Astrocyte of the cerebellum (primary cell): ENCODE measurements at regions not wholly inside any gene's neighbourhood (a gene's known extent, or its start where the extent isn't known, plus 50 kb on each side); places are given as distances from the start of the nearest gene placed in this dataset.
"Not testable (repeated sequence)": the region's sequence is repeated elsewhere in the genome, so short reads cannot be mapped to it uniquely, and the experiment has no call there.

Experiments
- DNase-seq: peaks from one replicate; pipeline ENCODE4 v3.0.0-alpha.2; 2011; ENCODE audit warnings: low read depth
- H3K4me3 ChIP-seq: 2 replicates; pipeline ENCODE4 v1.5.1; 2011; ENCODE audit warnings: mild to moderate bottlenecking, low read depth, low read length, moderate library complexity
- CTCF ChIP-seq: IDR thresholded peaks from 2 replicates; pipeline ENCODE4 v1.5.1; 2012; ENCODE audit warnings: low read length, low read depth, moderate library complexity, mild to moderate bottlenecking; ENCODE audit errors: missing control alignments
- in situ Hi-C: cut with HindIII; loops from 2 replicates; pipeline ENCODE4 v1.10.0; 2017; ENCODE audit warnings: low sequenced_read_pairs

GRCh38 chr2:192437653-192438052 lies 242.9 kb upstream of the TMEFF2 start:
- in situ Hi-C loops: no loop called here
- no peak for DNase-seq
- H3K4me3 ChIP-seq: no peak overlapping the region
- TF ChIP-seq CTCF: no peak

- in situ Hi-C loops: no loop called here
- DNase-seq: no peak
- H3K4me3 ChIP-seq: no peak overlapping the region
- no peak for TF ChIP-seq CTCF
Observed at GRCh38 chr2:192424243-192424642, 229.5 kb upstream of the TMEFF2 start.

- no peak for TF ChIP-seq CTCF
- DNase-seq: no peak
- H3K4me3 ChIP-seq: no peak overlapping the region
- in situ Hi-C loops: no loop called here
Observed at GRCh38 chr2:192419786-192420185, 225.1 kb upstream of the TMEFF2 start.

GRCh38 chr2:192416060-192416459 lies 221.3 kb upstream of the TMEFF2 start:
- H3K4me3 ChIP-seq: no peak overlapping the region
- no peak for DNase-seq
- in situ Hi-C loops: no loop called here
- TF ChIP-seq CTCF: no peak

GRCh38 chr2:192414794-192415193 lies 220.1 kb upstream of the TMEFF2 start:
- no peak overlapping the region for H3K4me3 ChIP-seq
- in situ Hi-C loops: no loop called here
- no peak for TF ChIP-seq CTCF
- no peak for DNase-seq

GRCh38 chr2:192413812-192414681 lies 219.3 kb upstream of the TMEFF2 start:
- no peak for TF ChIP-seq CTCF
- in situ Hi-C loops: no loop called here
- no peak overlapping the region for H3K4me3 ChIP-seq
- DNase-seq: no peak

GRCh38 chr2:192412866-192413265 lies 218.1 kb upstream of the TMEFF2 start:
- DNase-seq, H3K4me3 ChIP-seq, in situ Hi-C loops: not testable (repeated sequence)
